HG03354 (cell line): ENCODE measurements at regions not wholly inside any gene's neighbourhood (a gene's known extent, or its start where the extent isn't known, plus 50 kb on each side); places are given as distances from the start of the nearest gene placed in this dataset.

Source experiments
- ATAC-seq: cut with Tn5 transposase; IDR thresholded peaks from one replicate; pipeline ENCODE4 v1.9.1; 2021; ENCODE audit warnings: mild to moderate bottlenecking; ENCODE audit not compliant: unreplicated experiment, poor library complexity, severe bottlenecking

DNA sequence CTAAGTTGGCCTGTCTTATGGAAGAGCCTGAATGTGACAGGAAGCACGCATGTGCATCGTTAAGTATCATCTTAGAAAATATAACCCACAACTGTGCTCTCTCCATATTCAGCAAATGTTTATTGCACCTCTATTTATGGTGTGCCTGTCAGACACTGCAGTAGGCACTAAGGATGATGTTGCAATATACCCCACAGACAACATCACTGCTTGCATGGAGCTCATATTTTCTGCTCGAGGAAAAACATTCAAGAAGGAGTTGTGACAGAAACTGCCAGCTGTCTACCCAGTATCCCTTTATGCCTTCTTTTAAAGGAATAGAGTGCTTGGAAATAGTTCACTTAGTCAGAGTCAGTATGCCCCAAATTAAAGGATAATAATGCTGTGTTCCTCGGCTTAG, 132.3 kb upstream of the RBFOX1 start:
- no peak for ATAC-seq

DNA sequence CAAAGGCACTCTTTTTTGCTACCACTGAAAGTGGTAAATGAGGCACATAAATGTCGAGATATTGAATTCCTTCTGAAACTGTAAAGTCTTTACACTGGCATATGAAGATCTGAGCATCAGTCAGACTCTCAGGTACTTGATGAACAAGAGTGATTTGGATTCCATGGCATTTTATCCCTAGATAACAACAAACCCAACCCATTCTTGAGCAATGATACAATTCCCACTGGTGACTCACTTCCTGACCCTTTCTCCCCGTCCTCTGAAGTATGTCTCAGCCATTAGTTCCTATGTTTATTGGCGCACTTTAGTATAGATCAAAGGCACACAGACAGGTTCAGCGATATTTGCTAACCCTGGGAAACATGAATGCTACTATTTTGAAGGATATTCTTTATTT, 147.0 kb upstream of the RBFOX1 start:
- ATAC-seq: no peak

DNA sequence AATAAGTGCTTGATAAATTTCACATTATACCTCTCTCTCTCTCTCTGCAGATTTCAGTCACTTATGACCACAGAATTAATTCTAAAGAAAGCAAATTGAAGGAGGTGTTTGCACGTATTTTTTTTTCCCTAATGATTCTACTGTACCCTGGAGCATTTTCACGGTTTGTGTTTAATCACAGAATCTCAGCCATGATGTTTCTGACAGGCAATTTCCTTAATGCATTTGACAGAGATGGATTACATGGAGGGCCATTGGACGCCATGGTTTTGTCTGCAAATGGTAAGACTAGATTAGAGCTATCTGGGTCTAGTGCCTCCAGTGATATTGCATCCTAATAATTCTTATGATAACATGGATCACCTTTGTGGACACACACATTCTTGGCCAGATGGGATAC, 147.5 kb upstream of the RBFOX1 start:
- no peak for ATAC-seq

DNA sequence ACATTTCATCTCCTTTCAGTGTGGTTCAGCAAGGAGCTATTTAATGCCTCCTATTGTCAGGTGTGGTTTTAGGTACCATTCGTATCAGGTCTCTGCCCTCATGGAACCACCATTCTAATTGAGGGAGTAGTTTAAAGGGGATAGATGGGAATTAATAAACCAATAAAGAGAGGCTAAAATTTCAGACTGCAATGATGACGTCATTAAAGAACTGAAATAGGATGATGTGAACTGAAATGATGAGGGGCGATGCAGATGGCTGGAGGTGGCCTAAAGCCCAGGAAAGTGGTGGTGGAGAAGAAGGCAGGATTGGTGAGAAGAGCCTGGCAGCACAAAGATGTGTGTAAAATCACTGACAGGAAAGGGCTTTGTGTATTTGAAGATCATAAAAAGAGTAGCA, 148.9 kb upstream of the RBFOX1 start:
- ATAC-seq: no peak

DNA sequence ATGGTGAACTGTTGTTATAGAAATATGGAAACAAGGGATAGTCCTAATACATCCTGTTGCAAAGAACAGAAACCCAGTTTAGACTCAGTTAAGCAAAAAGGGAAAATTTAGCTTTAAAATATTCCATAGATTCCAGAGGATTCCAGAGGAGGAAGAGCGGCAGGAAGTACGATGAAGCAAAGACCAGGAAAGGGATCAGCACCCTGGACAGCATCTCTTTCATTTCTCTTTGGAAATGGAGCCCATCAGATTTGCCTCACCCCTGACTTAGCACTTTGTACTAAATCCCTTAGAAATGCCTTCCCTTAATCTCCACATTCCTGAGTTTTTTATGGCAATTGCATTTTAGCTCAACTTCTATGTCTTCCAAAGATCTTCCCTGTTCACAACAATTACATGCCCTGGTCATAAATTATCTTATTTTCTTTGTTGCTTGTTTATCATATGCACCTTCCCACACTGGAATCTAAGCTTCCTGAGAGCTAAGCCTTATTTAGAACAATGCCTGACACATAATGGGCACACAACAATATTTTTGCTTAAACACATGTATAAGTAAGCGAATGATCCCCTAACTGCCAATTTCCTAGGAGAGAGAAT, 150.0 kb upstream of the RBFOX1 start:
- ATAC-seq: no peak

DNA sequence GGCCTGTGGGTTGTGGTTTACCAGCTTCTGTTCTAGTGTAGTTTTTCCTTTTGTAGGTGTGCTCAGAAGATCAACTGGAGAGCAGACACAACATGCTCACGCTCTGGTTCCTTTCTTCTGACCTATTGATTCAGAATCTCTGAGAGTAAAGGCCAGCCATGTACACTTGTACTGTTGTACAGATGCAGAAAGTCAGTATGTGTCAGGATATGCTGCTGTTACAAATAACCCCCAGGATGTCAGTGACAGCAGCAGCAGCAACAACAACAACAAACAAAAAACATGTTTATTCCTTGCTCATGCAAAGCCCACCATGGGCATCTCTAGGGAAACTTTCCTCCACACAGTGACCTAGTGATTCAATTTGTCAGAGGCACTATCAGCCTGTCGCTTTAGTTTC, 154.8 kb upstream of the RBFOX1 start:
- ATAC-seq: no peak

DNA sequence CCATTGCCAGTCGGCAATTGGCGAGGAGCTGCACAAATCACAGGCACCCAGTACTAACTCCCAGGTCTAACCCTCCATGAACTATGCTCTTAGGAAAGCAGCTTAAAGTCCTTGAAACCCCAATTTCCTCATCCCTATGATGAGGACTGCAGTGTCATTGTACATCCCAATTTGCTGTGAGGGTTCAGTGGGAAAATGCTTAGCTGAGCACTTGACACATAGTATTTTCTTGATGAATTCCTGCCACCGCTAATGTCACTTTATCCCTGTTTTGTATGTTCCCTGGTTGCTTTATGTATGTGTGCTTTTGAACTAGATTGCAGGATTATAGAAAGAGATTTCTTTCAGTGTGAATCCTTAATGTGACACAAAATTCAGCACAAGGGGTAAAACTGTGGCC, 161.5 kb upstream of the RBFOX1 start:
- no peak for ATAC-seq

DNA sequence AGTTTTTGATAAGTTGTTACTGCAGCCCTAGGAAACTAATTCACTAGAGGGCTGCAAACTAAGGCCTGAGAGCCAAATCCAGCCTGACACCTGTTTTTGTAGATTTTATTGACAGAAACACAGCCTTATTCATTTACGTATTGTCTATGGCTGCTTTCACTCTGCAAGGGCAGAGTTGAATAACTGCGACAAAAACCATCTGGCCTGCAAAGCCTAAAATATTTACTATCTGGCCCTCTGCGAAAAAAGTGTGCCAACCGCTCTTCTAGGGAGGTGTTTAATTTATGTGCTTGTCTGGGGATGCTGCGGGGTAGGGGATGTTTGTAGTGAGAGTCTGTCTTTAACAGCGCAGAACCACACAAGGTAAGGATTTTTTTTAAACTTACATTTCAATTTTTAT, 165.0 kb upstream of the RBFOX1 start:
- ATAC-seq: no peak

DNA sequence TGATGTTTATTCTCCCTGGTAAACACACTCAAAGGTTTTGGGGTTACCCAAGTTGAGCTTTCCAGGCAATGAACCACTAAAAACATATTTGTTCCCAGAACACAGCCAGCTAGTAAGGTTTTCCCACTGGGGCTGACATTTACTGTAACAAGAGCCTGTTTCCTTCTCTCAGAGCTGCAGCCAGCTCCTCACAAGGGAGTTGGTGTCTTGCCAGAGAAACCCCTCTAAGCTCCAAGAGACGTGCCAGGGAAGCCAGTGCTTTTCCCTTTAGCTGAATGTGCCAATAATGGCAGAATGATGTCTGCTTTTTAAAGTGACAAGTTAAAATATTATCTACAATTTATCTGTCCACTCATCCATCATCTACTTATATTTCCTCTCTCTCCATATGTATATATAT, 170.8 kb upstream of the RBFOX1 start:
- ATAC-seq: no peak

DNA sequence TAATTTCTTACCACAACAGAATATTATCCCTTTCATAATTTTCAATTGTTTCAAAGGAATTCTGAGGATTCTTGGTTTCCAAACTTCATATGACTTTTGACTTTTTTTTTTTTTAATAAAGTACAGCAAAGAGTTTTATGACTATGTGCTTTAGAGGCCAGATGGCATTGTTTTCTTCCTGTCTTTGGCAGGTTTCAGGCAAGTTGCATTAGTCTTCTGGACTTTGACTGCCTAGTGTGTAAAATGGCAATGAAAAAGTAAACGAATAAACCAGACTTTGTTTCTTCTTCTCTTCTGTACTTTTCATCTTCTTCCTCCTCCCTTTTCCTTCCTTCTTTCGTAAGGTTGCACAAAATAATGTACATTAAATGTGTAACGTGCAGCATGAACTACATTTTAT, 172.6 kb upstream of the RBFOX1 start:
- ATAC-seq: no peak

DNA sequence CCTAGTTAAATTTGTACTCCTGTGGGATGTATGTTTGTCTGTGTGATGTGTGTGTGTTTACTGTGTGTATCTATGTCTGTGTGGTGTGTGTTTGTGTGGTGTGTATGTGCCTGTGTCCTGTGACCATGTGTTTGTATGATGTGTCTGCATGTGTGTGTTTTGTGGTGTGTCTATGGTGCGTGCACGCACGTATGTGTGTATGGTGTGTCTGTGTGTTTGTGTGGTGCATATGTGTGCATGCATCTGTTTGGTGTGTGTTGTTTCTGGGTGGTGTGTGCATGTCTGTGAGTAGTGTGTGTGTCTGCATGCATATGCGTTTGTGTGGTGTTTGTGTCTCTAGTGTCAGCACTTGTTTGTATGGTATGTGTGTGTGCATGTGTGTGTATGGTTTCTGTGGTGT, 174.2 kb upstream of the RBFOX1 start:
- ATAC-seq: no peak

DNA sequence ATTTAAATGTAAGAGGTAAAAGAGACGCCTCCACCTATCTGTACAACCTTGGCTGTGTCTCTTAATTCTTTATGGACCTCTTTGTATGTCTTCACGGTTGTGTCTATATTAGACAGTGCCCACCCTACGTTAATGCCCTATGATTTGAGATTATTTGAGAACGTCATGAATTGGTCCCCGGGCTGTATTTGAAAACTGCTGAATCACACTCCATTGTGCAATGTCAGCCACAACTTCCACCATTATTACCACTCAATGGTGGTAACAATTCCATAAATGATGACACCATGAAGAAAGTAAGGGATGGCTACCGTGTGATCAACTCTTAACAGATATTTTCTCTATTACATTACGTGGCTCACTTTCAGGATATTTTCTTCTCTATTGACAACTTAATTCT, 182.4 kb upstream of the RBFOX1 start:
- ATAC-seq: no peak

DNA sequence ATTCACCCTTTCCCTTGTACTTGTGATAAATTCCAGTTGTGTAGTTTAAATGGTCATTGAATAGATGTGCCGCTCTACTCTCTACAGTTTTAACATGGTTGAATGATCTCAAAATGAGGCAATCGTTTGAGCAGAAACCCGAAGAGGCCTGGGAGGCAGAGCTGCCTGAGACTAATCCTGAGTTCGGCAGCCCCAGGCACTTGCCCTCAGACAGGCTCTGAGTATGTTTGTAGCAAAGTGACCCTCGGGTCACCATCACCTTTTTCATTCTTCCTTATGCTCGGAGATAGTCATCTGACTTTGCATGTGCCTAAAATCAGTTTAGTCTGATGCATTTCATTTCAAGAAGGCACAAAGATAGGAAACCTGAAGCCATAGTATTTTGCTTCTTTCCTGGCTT, 184.0 kb upstream of the RBFOX1 start:
- ATAC-seq: no peak

DNA sequence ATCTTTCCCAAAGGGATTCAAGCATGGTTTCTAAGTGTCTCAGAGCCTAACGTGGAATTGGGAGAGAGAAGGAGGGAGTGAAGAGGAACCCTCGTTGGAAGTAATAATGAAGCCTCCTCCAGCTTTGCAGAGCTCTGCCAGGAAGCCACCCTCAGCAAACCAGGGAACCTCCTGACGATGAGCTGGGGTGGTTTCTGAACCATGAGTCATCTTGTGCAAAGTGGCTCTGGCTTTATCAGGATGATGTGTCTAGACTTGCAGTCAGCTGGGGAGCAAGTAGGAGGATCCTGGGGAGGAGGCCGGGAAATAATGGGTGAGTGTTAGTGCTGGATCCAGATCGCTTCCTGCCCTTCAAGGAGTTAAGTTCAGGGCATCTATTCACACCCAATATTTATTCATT, 191.7 kb upstream of the RBFOX1 start:
- ATAC-seq: no peak

DNA sequence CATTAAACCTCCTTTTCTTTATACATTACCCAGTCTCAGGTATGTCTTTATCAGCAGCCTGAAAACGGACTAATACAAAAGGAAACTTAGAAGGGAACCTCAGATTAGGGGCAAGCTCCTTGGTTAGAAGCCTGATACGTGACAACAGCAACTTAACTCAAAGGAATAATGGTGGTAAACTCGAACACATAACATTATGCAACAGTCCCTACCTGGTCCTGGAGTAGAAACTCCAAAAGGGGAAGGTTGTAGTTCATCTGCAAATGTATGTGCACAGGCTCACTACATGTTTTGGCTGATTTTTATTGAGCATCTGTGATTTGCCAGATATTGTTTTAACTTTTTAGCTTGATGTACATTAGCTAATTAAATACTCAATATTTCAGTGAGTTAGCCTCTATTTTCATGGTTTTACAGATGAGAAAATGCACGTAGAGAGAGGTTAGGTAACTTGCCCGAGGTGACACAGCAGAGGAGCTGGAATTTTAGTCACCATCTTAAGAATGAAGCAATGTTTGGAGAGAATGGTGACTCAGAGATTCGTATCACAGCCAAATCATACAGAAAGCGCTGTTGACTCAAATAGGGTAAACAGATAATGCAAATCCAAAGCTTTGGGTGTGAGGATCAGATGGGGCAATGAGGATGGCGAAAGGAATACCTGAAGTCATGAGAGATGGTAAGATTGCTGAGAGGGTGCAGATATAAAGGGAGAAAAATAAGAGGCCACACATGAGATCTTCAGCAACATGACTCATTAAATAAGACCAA, 194.9 kb upstream of the RBFOX1 start:
- ATAC-seq: no peak

DNA sequence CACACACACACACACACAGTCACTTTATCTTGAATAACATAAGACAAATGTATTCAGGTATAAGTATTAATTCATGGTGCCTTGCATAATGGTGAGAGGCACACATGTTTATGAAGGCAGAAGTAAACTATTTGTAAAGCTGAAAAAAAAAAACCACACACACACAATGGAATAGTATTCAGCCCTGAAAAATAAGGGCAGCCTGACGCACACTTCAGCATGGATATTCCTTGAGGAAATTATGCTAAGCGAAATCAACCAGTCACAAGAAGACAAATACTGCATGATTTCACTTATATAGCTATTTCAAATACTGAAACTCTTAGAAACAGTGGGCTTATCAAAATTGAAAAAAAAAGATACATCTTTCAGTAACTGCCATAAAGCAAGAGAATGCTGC, 200.2 kb upstream of the RBFOX1 start:
- no peak for ATAC-seq

DNA sequence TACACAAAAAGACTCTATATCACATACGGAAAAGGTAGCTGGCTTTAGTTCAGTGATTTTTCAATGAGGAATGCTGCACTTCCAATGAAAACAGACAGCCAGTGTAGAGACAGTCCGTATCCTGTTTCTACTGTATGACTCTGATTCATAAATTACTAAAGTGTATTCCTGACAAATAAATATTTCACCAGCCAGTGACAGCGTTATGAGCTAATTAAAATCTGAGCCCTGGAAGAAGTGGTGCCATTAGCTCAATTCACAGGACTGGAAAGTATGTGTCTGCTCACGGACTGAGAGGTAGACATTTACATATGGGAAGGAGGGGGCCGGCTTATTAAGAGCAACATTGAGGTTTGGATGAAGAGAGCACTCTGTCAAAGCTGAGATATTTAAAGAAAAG, 207.9 kb upstream of the RBFOX1 start:
- no peak for ATAC-seq

DNA sequence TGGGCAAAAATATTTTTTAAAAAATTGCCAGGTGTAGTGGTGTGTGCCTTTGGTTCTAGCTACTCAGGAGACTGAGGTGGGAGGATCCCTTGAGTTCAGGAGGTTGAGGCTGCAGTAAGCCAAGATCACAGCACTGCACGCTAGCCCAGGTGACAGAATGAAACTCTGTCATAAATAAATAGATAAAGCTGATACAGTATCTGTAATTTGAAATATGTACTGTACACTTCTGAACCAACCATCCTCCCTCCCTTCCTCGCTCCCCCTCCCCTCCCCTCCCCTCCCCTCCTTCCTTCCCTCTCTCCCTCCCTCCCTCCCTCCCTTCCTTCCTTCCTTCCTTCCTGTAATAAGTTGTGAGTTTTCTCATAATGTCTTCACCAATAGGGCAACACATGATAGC, 208.4 kb upstream of the RBFOX1 start:
- ATAC-seq: no peak

DNA sequence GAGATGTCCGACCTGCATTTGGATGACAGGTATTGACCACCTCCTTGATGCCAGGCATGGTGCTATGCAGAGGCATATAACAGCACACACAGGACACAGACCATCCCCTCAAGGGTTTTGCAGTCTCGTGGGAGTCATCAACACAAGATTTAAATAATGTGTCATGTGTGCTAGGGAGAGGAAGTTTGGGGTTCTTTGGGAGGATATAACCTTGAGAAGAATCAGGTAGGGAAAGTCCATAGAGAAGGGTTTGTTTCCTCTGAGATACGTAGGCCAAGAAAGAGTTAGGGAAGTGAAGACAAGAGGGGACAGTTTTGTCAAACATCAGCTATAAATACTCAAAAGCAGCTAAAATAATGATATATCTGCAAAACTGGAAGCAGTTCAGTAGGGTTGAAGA, 215.9 kb upstream of the RBFOX1 start:
- no peak for ATAC-seq

DNA sequence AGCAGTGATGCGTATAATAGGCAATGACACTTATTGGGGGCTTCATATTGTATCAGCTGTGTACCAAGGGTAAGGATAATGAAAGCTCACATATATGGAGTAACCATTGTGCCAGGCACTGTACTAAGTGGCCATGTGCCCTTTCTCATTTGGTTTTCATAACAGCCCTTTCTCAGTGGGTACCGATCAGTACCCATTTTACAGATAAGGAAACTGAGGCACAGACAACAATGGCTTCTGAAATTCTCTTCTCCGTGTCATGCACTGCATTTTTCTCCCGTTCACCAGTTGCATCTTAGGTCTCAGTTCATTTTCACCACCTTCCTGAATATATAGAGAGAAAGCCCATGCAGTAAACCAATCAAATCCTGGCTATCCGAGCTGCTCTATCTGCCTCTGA, 216.7 kb upstream of the RBFOX1 start:
- no peak for ATAC-seq

DNA sequence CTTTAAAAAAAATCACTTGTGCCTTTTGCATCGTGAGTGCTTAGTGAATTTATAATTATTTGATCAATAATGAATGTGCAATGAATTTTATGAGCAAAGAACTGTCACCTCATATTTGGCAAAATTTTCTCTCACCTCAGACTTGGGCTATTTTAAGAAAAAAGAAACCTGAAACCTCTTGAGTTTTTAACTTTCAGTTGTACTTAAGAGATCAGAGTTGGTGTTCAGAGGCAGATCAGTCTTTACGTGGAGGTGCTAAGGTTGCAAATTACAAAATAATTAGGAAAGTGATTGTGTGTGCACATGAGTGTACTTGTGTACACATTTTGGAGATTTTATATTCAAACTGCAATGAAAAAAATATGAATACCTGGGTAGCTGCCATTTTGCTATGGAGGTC, 218.7 kb upstream of the RBFOX1 start:
- ATAC-seq: no peak

DNA sequence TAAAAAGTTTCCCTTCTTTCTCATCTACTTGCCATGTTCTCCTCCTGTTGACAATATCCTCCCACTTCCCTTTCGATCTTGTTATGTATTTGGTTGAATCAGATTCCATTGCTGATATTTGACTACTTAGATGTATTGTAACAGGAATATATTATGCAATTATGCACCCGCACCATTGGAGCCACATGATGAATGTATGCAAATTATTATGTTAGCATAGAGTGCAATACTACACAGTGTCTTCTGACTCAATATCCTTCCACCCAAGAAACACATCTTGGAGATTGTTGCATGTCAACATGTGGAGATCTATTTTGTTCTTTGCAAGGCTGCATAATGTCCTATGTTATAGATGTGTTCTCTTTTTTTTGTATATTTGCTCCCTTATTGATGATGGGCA, 219.2 kb upstream of the RBFOX1 start:
- ATAC-seq: no peak
